ENCODE measurements at regions not wholly inside any gene's neighbourhood (a gene's known extent, or its start where the extent isn't known, plus 50 kb on each side); places are given as distances from the start of the nearest gene placed in this dataset.

GRCh38 chr12:19008102-19008501 is 121.4 kb upstream of the PLEKHA5 start:
- Histone ChIP-seq H3K4me3 (replicated peaks; ENCODE audit: low read depth, low read length) (no peak overlapping the region), H3K36me3 (ENCODE audit: control insufficient read depth, insufficient read depth, low read length) (no peaks in the 10 kb centered on the region), H3K27me3 (replicated peaks; ENCODE audit: control insufficient read depth, insufficient read depth, low read length) (no peaks in the 10 kb centered on the region)
- no peak for TF ChIP-seq CTCF (IDR thresholded peaks at IDR 0.05; ENCODE audit: insufficient read depth, low read length, poor library complexity, severe bottlenecking)
- DNase-seq (ENCODE audit: extremely low read depth, insufficient read length), result no peak

DNA sequence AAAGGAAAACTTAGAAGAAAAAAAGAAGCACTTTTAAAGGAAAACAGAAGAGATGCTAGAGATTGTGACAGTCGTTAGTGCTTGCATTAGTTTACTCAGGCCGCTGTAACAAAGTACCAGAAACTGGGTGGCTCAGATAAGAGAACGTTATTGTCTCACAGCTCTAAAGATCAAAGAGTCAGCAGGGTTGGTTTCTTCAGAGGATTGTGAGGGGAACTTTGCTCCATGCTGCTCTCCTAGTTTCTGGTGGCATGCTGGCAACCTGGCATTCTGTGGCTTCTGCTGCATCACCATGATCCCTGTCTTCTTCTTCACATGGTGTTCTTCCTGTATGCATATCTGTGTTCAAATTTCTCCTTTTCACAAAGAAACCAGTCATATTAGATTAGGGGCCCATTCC is 119.4 kb upstream of the PLEKHA5 start:
- Histone ChIP-seq H3K4me3 (replicated peaks; ENCODE audit: low read depth, low read length) (no peak overlapping the region), H3K27me3 (replicated peaks; ENCODE audit: control insufficient read depth, insufficient read depth, low read length) (no peaks in the 10 kb centered on the region), H3K36me3 (ENCODE audit: control insufficient read depth, insufficient read depth, low read length) (no peaks in the 10 kb centered on the region)
- TF ChIP-seq CTCF (IDR thresholded peaks at IDR 0.05; ENCODE audit: insufficient read depth, low read length, poor library complexity, severe bottlenecking), result no peak
- no peak for DNase-seq (ENCODE audit: extremely low read depth, insufficient read length)

- DNase-seq (ENCODE audit: extremely low read depth, insufficient read length), result no peak
- Histone ChIP-seq H3K27me3 (replicated peaks; ENCODE audit: control insufficient read depth, insufficient read depth, low read length) (no peaks in the 10 kb centered on the region), H3K4me3 (replicated peaks; ENCODE audit: low read depth, low read length) (no peak overlapping the region), H3K36me3 (ENCODE audit: control insufficient read depth, insufficient read depth, low read length) (no peaks in the 10 kb centered on the region)
- TF ChIP-seq CTCF (IDR thresholded peaks at IDR 0.05; ENCODE audit: insufficient read depth, low read length, poor library complexity, severe bottlenecking), result no peak
These were observed 118.8 kb upstream of the PLEKHA5 start for GRCh38 chr12:19010726-19011125.

GRCh38 chr12:19012965-19013364 is 116.6 kb upstream of the PLEKHA5 start:
- Histone ChIP-seq H3K4me3 (replicated peaks; ENCODE audit: low read depth, low read length) (no peak overlapping the region), H3K36me3 (ENCODE audit: control insufficient read depth, insufficient read depth, low read length) (no peaks in the 10 kb centered on the region), H3K27me3 (replicated peaks; ENCODE audit: control insufficient read depth, insufficient read depth, low read length) (no peaks in the 10 kb centered on the region)
- DNase-seq (ENCODE audit: extremely low read depth, insufficient read length), result no peak
- no peak for TF ChIP-seq CTCF (IDR thresholded peaks at IDR 0.05; ENCODE audit: insufficient read depth, low read length, poor library complexity, severe bottlenecking)

- Histone ChIP-seq H3K4me3 (replicated peaks; ENCODE audit: low read depth, low read length) (no peak overlapping the region), H3K27me3 (replicated peaks; ENCODE audit: control insufficient read depth, insufficient read depth, low read length) (no peaks in the 10 kb centered on the region), H3K36me3 (ENCODE audit: control insufficient read depth, insufficient read depth, low read length) (no peaks in the 10 kb centered on the region)
- TF ChIP-seq CTCF (IDR thresholded peaks at IDR 0.05; ENCODE audit: insufficient read depth, low read length, poor library complexity, severe bottlenecking), result no peak
- DNase-seq (ENCODE audit: extremely low read depth, insufficient read length), result no peak
These were observed 115.3 kb upstream of the PLEKHA5 start for GRCh38 chr12:19014240-19014639.

DNA sequence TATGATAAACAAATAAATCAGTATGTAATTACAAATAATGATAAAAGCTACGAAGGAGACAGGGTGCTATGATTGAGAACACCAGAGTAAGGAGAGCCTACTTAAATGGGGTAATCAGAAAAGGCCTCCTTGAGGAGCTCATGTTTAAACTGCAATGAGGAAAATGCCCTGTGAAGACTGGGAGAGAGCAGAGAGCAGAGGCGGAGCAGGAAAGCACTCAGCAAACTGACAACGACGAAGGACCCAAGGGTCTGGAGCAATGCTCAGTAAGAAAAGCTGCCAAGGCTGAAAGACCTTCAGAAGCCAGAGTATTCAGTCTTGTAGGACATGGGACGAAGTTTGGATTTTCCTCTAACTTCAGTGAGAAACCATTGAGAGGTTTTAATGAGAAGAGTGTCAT is 114.2 kb upstream of the PLEKHA5 start:
- no peaks in the 10 kb centered on the region for H3K27me3 ChIP-seq (replicated peaks; ENCODE audit: control insufficient read depth, insufficient read depth, low read length)
- TF ChIP-seq CTCF (IDR thresholded peaks at IDR 0.05; ENCODE audit: insufficient read depth, low read length, poor library complexity, severe bottlenecking), result no peak

More for the DNA sequence above, 114.2 kb upstream of the PLEKHA5 start:
- H3K36me3 ChIP-seq (ENCODE audit: control insufficient read depth, insufficient read depth, low read length), result no peaks in the 10 kb centered on the region
- H3K4me3 ChIP-seq (replicated peaks; ENCODE audit: low read depth, low read length), result no peak overlapping the region
- no peak for DNase-seq (ENCODE audit: extremely low read depth, insufficient read length)
